ENCODE measurements at regions not wholly inside any gene's neighbourhood (a gene's known extent, or its start where the extent isn't known, plus 50 kb on each side); places are given as distances from the start of the nearest gene placed in this dataset.

- TF ChIP-seq CTCF (IDR thresholded peaks at IDR 0.05; ENCODE audit: insufficient read depth, low read depth, low read length) (no peak), EZH2 (IDR thresholded peaks at IDR 0.05; ENCODE audit: insufficient read depth, low read length) (no peak)
Observed at GRCh38 chr3:181916013-181916412, 204.3 kb downstream of the SOX2 start.

Measured in astrocyte (in vitro differentiated cells and primary cell).